ENCODE measurements at regions not wholly inside any gene's neighbourhood (a gene's known extent, or its start where the extent isn't known, plus 50 kb on each side); places are given as distances from the start of the nearest gene placed in this dataset. TPM values are rescaled to one million over a fixed set of nuclear protein-coding genes. Genes with fewer than 3 reads are reported as not detected.

DNA sequence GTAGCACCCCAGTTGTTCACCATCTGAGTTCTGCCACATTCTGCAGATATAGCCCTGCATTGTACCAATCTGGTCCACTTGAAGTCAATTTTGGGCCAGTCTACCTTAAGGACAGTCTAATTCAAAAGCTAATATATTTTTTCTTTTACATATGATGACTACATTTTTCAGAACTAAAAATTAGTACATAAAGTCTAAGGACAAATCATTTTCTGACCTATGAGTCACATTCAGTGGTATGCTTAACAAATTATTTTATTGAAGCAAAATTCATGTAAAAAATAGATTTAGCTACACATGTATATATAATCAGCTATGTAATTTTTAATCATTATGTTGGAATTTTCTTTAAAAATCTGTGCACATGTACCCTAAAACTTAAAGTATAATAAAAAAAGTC is 52.1 kb upstream of the IL12A start:
- Mint-ChIP-seq H3K27ac (ENCODE audit: unreplicated experiment) (no peak overlapping the region), H3K9me3 (ENCODE audit: unreplicated experiment) (peaks cover 11% of the 10 kb centered on the region), H3K27me3 (ENCODE audit: unreplicated experiment) (peaks cover 2% of the 10 kb centered on the region), H3K4me1 (ENCODE audit: low read depth, unreplicated experiment) (no peaks in the 10 kb centered on the region), H3K4me3 (ENCODE audit: unreplicated experiment) (no peak overlapping the region), H3K36me3 (ENCODE audit: unreplicated experiment) (peaks cover 16% of the 10 kb centered on the region)
- TF ChIP-seq CTCF (IDR thresholded peaks at IDR 0.05; ENCODE audit: partially characterized antibody, unreplicated experiment): no peak
- DNase-seq: no peak

DNA sequence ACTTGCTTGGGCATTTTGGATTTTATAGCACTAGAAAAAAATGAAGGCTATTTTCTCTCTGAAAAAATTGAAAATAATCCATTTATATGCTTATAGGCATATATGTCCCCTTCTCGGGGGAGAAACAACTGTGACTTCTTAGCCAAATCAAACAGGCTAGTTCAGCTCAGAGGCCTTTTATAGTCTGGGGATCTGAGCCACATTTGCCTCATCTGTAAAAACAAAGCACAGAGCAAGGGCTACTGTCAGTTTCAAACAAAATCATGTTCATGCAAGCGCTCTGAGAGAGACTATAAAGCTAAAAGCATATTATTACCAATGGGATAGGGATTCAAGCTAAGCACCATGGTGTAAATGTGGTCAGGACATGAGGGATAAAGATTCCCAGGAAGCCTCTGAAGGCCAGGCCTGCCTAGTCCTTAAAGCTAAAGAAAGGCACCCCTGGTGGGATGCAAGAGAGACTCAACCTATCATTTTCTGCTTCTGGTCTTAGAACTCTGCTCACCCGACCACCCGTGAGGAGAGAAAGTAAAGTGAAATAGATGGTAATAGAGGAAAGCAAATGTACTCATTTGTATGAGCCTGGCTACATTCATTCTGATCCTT is 51.0 kb upstream of the IL12A start:
- H3K36me3 Mint-ChIP-seq (ENCODE audit: unreplicated experiment): peaks cover 16% of the 10 kb centered on the region
- no peak overlapping the region for H3K4me3 Mint-ChIP-seq (ENCODE audit: unreplicated experiment)
- no peak overlapping the region for H3K27ac Mint-ChIP-seq (ENCODE audit: unreplicated experiment)
- H3K4me1 Mint-ChIP-seq (ENCODE audit: low read depth, unreplicated experiment): peaks cover 1% of the 10 kb centered on the region
- peaks cover 8% of the 10 kb centered on the region for H3K9me3 Mint-ChIP-seq (ENCODE audit: unreplicated experiment)
- no peak for TF ChIP-seq CTCF (IDR thresholded peaks at IDR 0.05; ENCODE audit: partially characterized antibody, unreplicated experiment)
- peaks cover 2% of the 10 kb centered on the region for H3K27me3 Mint-ChIP-seq (ENCODE audit: unreplicated experiment)
- DNase-seq: no peak

- peaks cover 7% of the 10 kb centered on the region for H3K4me1 Mint-ChIP-seq (ENCODE audit: low read depth, unreplicated experiment)
- no peak overlapping the region for H3K4me3 Mint-ChIP-seq (ENCODE audit: unreplicated experiment)
- no peak for DNase-seq
- peaks cover 8% of the 10 kb centered on the region for H3K36me3 Mint-ChIP-seq (ENCODE audit: unreplicated experiment)
- no peak overlapping the region for H3K27ac Mint-ChIP-seq (ENCODE audit: unreplicated experiment)
- H3K9me3 Mint-ChIP-seq (ENCODE audit: unreplicated experiment): peaks cover 4% of the 10 kb centered on the region
- no peak for TF ChIP-seq CTCF (IDR thresholded peaks at IDR 0.05; ENCODE audit: partially characterized antibody, unreplicated experiment)
- H3K27me3 Mint-ChIP-seq (ENCODE audit: unreplicated experiment): peaks cover 2% of the 10 kb centered on the region
These were observed 49.9 kb upstream of the IL12A start for GRCh38 chr3:159938714-159939113.

Small RNA genes lying in the stretch of these regions (microRNA-seq; reads per million reads assigned to microRNA genes)
- gene MIR3919 (ENCODE audit: unreplicated experiment): not detected
